HG02870 (cell line): ENCODE measurements at regions not wholly inside any gene's neighbourhood (a gene's known extent, or its start where the extent isn't known, plus 50 kb on each side); places are given as distances from the start of the nearest gene placed in this dataset.

ENCODE experiments used
- ATAC-seq: cut with Tn5 transposase; IDR thresholded peaks from one replicate; pipeline ENCODE4 v1.9.1; 2021; ENCODE audit warnings: mild to moderate bottlenecking, moderate library complexity; ENCODE audit not compliant: unreplicated experiment

DNA sequence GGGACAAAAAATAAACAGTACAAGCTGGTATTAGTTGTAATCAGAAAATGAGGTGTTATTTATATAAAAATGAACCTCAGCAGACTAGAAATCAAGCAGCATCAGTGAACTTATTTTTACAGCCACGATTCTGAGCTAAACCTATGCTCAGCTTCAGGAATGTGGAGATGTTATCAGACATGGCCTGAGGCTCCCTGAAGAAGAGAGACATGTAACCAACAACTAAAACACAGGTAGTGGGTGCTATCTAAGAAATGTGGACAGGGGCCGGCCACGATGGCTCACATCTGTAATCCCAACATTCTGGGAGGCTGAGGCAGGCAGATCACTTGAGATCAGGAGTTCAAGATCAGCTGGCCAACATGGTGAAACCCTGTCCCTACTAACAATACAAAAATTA is 534.3 kb downstream of the VRK1 start:
- no peak for ATAC-seq

DNA sequence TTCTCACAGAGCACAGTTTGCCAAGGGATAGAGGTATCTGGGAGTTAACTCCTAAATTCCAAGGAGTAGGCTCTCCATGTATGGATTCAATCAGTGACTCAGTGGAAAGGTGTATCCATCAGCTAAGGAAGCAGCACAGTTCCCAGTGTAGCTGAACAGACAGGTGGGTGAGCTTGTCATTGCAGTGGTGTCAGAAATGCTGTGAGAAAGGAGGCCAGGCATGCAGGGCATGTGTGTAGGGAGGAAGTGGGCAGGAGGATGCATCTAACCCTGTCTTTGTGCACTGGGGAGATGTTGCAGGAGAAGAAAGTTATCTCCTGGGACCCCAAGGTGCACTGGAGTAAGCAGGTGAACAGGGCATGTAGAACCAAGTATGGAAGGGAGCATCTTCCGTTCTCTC is 539.0 kb downstream of the VRK1 start:
- no peak for ATAC-seq

DNA sequence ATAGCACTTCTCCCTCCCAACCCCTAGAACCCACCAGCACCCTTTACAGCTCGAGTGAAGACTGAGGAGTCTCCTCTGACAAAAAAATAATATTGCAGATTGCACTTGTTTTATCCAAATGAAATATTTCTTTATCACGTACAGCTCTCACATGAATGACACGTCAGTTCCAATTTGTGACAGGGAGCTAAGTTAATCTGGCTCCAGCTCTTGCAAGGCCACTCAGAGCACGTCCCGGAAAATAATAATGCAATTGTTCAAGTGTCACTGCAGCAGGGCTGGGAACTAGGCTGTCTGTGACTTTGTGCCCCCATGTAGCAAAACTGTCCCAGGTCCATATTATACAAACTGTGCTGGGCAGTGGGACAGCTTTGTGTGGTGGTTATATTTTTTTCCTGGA is 539.6 kb downstream of the VRK1 start:
- no peak for ATAC-seq

DNA sequence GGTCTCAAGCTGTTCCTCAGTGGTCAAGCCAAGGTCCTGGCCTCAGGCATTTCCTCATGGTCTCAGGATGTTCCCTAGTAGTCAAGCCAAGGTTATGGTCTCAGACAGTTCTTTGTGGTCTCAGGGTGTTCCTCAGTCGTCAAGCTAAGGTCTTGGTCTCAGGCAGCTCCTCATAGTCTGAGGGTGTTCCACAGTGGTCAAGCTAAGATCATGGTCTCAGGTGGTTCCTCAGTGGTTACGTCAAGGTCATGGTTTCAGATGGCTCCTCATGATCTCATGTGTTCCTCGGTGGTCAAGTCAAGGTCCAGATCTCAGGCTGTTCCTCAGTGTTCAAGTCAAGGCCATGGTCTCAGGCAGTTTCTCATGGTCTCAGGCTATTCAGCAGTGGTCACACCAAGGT is 540.1 kb downstream of the VRK1 start:
- no peak for ATAC-seq

DNA sequence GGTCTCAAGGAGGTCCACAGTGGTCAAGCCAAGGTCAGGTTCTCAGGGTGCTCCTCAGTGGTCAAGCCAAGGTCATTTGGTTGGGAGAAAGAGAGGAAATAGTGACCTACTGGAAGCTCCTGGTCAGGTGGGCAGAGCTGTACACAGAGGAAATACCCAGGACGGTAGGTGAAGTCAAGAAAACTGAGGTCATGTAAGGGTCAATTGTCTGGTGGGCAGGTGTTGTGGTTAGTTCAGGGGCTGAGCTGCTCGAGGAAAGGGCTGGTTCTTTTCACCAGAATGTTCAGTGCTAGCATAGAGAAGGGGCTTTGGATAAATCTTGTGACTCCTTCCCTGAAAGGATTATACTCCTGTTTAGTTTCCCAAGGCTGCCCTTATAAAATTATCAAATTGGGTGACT is 540.5 kb downstream of the VRK1 start:
- no peak for ATAC-seq

DNA sequence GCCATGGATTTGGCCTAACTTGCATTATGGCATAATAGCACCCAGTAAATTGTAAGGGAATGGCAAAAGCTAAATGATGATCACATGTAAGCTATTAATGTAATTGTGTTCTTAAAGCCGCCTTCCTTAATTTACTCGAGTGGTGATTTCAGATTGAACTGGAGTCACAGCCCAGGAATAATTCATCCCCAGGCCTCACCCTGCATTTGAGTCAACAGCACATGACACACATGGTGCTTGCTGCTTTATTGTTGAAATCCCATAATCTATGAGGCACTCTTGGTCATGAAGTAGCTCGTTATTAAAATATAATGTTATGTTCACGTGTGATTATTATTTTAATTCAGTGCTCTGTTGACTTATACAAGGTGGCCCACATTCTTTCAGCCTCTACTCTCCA is 547.5 kb downstream of the VRK1 start:
- ATAC-seq, result no peak

DNA sequence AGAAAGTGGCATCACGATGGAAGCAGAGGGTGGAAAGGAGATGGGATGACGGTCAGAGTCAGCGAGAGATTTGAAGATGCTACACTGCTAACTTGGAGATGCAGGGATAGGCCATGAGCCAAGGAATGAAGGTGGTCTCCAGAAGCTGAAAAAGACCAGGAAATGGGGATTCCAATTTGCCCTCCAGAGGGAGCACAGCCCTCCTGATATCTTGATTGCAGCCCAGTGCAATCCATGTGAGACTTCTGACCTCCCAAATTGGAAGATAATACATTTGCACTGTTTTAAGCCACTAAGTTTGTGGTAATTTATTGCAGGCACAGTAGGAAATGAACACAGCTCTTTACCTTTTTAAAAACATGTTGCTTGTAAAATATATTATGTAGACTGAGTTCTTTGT is 549.5 kb downstream of the VRK1 start:
- no peak for ATAC-seq

DNA sequence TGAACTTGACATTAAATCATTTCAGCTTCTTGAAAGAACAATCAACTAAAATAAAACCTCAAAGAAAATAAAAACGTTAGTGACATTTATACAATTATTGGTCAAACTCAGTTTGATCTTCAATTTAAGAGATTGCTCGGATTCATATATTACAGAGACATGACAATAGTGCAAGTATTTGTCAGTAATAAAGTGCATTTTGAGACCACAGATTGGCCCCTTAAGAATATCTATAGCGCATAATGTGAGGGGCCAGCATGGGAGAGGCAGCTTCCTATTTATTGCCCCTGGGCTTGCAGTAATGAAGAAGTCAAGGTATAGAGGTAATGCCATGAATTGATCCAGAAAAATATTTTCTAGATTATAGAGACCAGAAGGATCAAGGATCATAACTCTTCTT is 552.3 kb downstream of the VRK1 start:
- no peak for ATAC-seq

DNA sequence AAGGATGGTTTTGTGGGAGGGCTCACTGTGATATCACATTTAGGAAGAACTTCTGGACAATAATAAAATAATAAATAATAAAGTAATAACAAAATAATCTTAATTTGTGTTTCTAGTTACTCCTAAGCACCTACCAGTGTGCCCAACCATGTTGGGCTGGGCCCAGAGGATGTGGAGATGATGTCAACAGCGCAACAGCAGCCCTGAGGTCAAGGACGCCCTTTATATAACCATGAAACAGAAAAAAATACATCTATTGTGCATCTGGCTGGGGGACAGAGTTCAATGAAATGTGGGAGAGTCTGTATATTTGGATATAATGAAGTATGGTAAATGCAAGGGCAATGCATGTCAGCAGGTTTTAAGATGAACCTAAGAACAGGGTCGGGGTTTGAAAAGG is 552.8 kb downstream of the VRK1 start:
- no peak for ATAC-seq

DNA sequence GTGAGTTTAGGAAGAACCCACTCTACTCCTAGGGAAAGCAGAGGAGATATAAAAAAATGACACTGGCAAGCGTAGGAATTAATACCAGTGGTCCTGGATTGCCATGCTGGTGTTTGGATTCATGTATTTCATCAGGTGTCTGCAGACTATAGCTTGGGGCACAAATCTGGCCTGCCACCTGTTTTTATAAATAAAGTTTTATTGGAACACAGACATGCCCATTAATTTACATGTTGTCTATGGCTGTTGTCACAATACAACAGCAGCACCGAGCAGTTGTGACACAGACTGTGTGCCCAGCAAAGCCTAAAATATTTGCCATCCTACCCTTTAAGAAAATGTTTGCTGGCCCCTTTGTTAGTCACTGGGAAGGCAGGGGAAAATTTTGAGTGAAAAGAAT is 553.2 kb downstream of the VRK1 start:
- ATAC-seq, result no peak

DNA sequence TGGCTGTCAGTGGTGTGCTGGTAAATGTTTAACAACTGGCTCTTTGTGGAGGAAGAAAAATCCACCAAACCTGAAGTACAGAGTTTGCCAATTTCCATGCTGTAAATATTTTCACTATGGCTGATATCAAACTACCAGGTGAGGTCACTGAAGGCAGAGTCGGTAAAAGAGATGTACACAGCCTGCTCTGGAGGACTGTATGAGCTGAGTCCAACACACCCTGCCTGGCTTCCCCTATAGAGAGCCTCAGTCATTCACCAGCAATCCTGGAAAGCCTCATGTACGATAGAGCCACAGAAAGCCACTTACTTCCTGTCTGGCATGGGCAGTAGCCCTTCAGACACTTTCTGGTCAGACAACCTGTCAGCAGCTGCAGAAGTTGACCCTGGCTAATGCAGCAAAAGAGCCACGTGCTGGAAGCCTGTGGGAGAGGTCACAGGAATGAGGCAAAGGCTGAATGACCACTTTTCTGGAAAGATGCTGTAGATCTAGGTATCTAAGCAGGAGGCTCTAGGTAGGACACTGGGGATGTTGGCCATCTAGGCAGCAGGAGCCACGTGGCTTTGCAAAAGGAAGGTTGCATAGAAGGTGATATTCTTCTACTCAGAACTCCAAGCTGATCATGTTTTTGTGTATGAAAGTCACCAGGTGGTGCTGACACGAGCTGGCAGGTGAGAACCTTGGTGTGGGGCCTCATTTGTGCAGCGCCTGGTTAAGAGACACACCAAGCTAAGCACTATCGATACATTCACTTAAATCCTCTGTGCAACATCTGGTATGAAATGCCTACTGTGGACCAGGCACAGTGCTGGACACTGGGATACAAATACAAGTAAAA is 553.9 kb downstream of the VRK1 start:
- no peak for ATAC-seq

DNA sequence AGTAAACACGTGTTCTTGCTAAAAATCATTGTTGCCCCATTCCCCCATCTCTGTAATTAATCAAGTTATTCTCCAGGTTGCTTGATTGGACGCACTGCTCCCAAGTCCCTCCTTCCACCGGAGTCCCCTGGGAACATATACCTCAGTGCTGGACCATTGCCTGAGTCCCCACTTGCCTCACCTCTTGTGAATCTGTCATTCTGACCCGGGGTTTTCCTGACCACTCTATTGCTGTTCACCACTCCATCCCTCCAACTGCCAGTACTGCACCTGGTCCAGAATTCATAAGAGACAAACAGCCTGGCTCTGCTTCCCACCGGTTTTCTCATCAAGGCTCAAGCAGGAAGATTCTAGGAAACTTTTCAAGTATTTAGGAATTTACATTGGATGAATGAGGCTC is 555.9 kb downstream of the VRK1 start:
- ATAC-seq, result no peak

DNA sequence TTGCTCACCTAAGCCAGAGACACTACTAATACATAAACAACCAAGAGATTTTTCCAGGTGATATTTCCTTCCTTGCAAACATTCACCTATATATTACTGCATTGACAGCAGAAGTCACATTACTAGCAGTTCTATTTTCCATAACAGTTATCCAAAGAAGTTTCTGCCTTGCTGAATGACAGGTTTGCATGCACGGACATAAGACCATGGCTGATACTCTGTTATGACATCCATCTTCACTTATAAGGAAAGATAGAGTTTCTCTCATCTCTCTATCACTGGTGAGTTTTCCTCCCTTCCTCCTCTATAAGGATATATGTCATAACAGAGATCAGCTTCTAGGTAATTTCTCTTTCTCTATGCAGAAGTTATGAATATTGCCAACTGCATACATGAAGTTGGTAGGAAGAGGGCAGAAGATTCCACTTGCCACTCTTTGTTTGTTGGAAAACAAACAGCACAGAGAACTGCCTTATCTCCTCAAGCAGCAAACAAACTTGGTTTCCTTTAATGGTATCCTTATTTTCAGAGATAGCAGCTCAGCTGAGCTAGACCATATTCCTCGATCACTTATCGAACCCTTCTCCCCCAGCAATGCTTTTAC is 557.0 kb downstream of the VRK1 start:
- no peak for ATAC-seq

DNA sequence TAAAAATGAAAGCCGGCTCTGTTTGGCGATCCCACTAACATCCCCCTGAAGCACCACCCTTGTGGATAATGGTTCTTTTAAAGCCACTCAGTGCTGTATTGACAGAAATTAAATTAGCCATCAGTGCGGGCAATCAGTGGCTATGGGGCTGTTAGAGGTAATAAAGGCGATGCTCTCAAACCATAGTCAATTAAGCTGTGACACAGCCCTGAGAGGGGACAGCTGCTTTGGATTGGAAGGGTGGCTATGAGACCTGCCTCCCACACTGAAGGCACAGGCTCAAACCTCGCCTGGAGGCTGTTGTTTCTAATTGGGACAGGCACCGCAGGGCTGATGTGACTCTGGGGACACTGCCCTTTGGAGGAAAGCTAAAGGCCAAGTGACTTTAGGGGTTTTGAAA is 562.2 kb downstream of the VRK1 start:
- no peak for ATAC-seq

DNA sequence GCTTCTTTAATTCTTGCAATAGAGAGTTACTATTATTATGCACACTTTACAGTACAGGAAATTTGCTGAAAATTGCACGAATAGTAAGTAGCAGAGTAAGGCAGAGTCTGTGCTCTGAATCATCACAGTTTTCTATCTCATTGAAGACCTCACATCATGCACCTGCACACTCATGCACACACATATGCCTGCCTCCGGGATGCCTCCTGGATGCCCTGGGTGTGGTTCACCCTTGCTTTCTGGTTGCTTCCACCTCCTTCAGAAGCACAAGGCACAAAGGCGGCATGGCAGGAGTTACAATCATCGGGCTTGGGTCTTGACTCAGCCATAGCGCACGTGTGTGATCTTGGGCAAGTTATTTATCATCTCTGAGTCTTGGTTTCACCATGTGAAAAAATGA is 564.0 kb downstream of the VRK1 start:
- ATAC-seq, result no peak

DNA sequence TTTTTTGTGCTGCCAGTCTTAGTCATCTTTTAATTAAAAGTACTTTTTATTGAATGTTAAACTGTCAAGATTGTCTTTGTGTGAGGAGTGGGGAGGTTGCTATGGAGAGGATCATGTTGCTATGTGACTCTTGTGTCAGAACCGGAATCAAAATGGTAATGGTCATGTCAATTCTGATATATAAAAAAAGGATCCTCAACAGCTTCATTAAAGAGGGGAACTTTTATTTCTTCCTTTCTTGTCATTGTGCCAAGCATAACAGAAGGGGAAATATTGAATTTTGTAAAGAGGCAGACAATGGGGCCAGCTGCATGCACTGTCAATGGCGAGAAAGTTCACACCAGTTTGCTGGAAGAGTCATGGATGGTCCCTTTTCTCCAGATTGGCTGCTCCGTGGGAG is 564.8 kb downstream of the VRK1 start:
- ATAC-seq, result no peak

DNA sequence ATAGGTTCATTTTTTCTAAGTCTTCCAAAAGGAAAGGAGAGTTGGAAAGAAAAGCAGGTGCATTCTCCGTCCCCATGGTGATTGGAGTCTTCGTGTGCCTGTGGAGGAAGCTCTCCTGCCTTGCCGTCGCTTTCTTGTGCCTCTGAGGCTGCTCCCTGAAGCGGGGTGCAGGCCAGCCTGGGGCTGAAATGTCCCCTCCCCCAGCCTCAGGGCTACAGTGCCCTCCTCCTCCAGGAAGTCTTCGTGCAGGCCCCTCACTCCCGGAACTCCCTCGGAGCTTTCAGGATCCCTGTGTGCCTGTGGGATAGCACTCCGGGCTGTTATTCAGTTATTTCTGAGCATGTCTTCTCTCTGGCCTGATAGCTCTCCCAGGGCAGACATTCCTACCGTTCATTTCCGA is 569.2 kb downstream of the VRK1 start:
- ATAC-seq, result no peak

DNA sequence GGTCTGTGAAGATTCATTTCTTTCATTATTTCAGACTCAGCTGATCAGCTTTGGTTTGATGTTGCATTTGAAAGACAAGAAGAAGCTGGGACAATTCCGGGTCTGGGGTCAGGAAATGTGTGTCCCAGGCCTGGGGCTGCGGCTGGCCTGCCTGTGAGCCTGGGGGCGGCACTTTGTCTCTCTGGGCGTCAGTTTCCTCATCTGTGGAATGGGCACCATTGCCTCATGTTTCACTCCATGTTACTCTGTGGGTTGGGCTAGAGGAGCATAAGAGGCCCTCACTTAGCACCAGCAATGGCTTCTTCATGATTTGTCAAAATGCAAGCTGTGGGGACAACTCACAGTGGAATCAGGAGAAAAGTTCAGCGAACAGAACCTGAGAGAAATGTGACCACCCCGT is 570.1 kb downstream of the VRK1 start:
- ATAC-seq, result no peak

DNA sequence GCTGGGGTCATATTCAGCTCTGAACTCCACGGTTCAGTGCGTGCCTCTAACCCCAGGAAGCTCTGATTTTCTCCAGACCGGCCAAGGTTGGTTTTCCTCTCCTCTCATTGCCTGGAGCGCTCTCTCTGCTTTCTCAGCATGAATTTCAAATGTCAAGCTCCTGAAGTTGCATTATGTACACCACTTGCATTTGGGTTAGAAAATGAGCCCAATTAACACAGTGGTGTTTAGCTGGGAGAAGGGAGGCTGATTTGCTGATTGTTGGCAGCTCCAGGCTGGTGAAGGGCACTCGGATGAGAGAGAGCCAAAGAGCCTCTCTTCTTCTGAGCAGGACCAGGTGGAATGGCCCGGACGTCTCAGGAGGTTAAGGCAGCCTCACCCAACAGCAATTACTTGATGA is 570.9 kb downstream of the VRK1 start:
- no peak for ATAC-seq

DNA sequence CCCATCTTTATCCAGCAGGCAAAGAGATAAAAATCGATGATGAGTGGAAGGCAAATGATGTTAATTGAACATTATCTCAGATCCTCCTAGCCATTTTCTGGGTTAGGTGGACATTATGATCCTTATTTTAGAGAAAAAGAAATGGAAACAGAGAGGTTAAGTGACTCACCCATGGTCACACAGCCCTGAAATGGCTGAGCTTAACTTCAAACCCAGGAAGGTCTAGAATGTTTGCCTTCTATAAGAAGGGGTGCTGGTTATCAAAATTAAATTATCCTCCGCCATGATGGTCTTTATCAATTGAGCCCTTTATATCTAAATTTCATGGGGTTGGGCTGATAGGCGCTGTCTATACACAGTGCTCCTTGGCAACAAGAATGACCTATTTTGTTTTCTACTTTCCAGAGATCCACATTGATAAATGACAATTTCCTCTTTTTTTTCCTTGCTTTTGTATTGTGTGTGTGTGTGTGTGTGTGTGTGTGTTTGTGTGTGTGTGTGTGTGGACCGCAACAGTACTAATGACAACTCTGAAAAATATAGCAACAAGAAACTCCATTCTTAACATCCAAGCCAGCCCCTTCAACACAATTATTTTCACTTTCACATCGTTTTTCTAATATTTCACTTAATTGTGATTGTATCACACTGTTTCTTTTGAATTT is 571.9 kb downstream of the VRK1 start:
- no peak for ATAC-seq

DNA sequence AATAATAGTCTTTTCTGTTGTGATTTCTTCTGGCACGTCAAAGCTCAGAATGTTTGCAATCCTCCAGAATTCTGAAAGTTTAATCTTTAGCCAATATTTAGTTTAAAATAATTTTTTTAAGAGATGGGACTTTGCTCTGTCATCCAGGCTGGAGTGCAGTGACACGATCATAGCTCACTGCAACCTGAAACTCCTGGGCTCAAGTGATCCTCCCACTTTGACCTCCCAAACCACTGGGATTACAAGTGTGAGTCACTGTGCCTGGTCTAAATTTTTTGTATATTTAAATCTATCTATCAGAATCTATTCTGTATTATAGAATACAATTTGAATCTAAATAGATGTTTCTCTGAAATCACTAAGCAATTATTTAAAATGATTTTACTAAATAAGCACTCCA is 572.7 kb downstream of the VRK1 start:
- no peak for ATAC-seq

DNA sequence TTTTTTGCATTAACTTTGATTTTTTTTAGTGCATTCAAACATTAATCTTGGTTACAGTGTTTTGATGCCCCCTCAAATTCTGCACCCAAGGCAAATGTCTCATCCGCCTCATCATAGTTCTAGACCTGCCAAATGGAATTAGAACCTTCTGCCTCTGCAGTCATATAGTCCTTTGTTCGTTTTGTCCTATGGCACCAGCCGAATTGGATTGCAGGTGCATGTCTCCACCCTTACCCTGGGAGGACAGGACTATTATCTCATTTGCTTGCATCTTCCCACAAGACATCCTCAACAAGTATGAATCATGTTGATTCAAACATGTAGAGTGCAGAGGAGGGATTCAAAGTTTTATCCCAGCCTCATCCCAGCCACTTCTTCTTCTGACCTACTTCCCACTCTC is 579.1 kb downstream of the VRK1 start:
- ATAC-seq, result no peak
